Mesenchymal stem cell (in vitro differentiated cells and primary cell): ENCODE measurements at regions not wholly inside any gene's neighbourhood (a gene's known extent, or its start where the extent isn't known, plus 50 kb on each side); places are given as distances from the start of the nearest gene placed in this dataset.

Source experiments
- DNase-seq: peaks from one replicate; pipeline ENCODE4 v3.0.0-alpha.2; 2013
- H2AFZ ChIP-seq: one replicate; pipeline ENCODE4 v1.6.1; 2013; ENCODE audit warnings: low read depth, mild to moderate bottlenecking, control low read depth, inconsistent platforms, low read length, moderate library complexity
- H2AK5ac ChIP-seq: 2 replicates; pipeline ENCODE4 v1.6.1; 2013; ENCODE audit warnings: low read length, moderate library complexity, mild to moderate bottlenecking, inconsistent platforms; ENCODE audit not compliant: severe bottlenecking
- H2BK120ac ChIP-seq: one replicate; pipeline ENCODE4 v1.6.1; 2013; ENCODE audit warnings: low read depth, mild to moderate bottlenecking, inconsistent platforms, low read length, moderate library complexity
- H2BK12ac ChIP-seq, 2 experiments: one replicate each; pipeline ENCODE4 v1.6.1; 2013; ENCODE audit warnings: inconsistent platforms in 2 of 2, low read length in 2 of 2, mild to moderate bottlenecking in 2 of 2, moderate library complexity in 2 of 2, control low read depth in 1 of 2
- H2BK15ac ChIP-seq: one replicate; pipeline ENCODE4 v1.6.1; 2013; ENCODE audit warnings: mild to moderate bottlenecking, low read depth, inconsistent platforms; ENCODE audit not compliant: poor library complexity, severe bottlenecking
- H2BK5ac ChIP-seq: 2 replicates; pipeline ENCODE4 v1.6.1; 2013; ENCODE audit warnings: low read depth, mild to moderate bottlenecking, low read length, control low read depth, inconsistent platforms; ENCODE audit not compliant: poor library complexity, severe bottlenecking
- H3K14ac ChIP-seq, 2 experiments: one replicate each; pipeline ENCODE4 v1.6.1; 2013; ENCODE audit warnings: inconsistent platforms in 2 of 2, low read length in 2 of 2, control low read depth in 1 of 2, mild to moderate bottlenecking in 1 of 2, moderate library complexity in 1 of 2
- H3K18ac ChIP-seq, 2 experiments: one replicate each; pipeline ENCODE4 v1.6.1; 2013; ENCODE audit warnings: inconsistent platforms in 2 of 2, low read length in 2 of 2, control low read depth in 1 of 2, low read depth in 1 of 2, mild to moderate bottlenecking in 1 of 2
- H3K23ac ChIP-seq, 2 experiments: one replicate each; pipeline ENCODE4 v1.6.1; 2013; ENCODE audit warnings: inconsistent platforms in 2 of 2, low read length in 2 of 2, mild to moderate bottlenecking in 2 of 2, moderate library complexity in 2 of 2, control low read depth in 1 of 2
- H3K27ac ChIP-seq: 2 replicates; pipeline ENCODE4 v1.5.1; 2013; ENCODE audit warnings: mild to moderate bottlenecking, moderate library complexity, low read length, control low read depth, inconsistent platforms; ENCODE audit not compliant: poor library complexity, severe bottlenecking
- H3K27me3 ChIP-seq, 2 experiments: 2 replicates each; pipeline versions ENCODE4 v1.6.1 to v1.7.0; 2013; ENCODE audit warnings: low read length in 2 of 2, mild to moderate bottlenecking in 2 of 2, moderate library complexity in 2 of 2, control low read depth in 1 of 2, inconsistent platforms in 1 of 2; ENCODE audit not compliant: control insufficient read depth in 1 of 2, insufficient read depth in 1 of 2
- H3K36me3 ChIP-seq, 2 experiments: 2 replicates each; pipeline versions ENCODE4 v1.6.1 to v1.7.0; 2013; ENCODE audit warnings: low read length in 2 of 2, control low read depth in 1 of 2, inconsistent platforms in 1 of 2, low read depth in 1 of 2, mild to moderate bottlenecking in 1 of 2; ENCODE audit not compliant: insufficient read depth in 2 of 2, control insufficient read depth in 1 of 2
- H3K4ac ChIP-seq, 2 experiments: one replicate each; pipeline ENCODE4 v1.6.1; 2013; ENCODE audit warnings: inconsistent platforms in 2 of 2, low read length in 2 of 2, mild to moderate bottlenecking in 2 of 2, moderate library complexity in 2 of 2, control low read depth in 1 of 2, low read depth in 1 of 2
- H3K4me1 ChIP-seq: 2 replicates; pipeline ENCODE4 v1.6.1; 2013; ENCODE audit warnings: low read depth, low read length, control low read depth; ENCODE audit not compliant: control insufficient read depth, insufficient read depth
- H3K4me2 ChIP-seq: 2 replicates; pipeline ENCODE4 v1.6.1; 2013; ENCODE audit warnings: low read length, mild to moderate bottlenecking, inconsistent platforms; ENCODE audit not compliant: poor library complexity, severe bottlenecking
- H3K4me3 ChIP-seq, 2 experiments: 2 replicates each; pipeline versions ENCODE4 v1.5.1 to v1.7.0; 2013; ENCODE audit warnings: low read length in 2 of 2, mild to moderate bottlenecking in 2 of 2, control low read depth in 1 of 2, low read depth in 1 of 2; ENCODE audit not compliant: insufficient read depth in 1 of 2
- H3K79me1 ChIP-seq: replicated peaks from 2 replicates; pipeline ENCODE4 v1.6.1; 2013; ENCODE audit warnings: mild to moderate bottlenecking, control low read depth, low read length, inconsistent platforms; ENCODE audit not compliant: poor library complexity, severe bottlenecking
- H3K9ac ChIP-seq: 2 replicates; pipeline ENCODE4 v1.7.0; 2013; ENCODE audit warnings: mild to moderate bottlenecking, low read length, moderate library complexity
- H3K9me3 ChIP-seq: 2 replicates; pipeline ENCODE4 v1.7.0; 2013; ENCODE audit warnings: mild to moderate bottlenecking, low read length; ENCODE audit not compliant: control insufficient read depth
- H4K8ac ChIP-seq: one replicate; pipeline ENCODE4 v1.6.1; 2013; ENCODE audit warnings: inconsistent platforms, mild to moderate bottlenecking, low read length, moderate library complexity
- H4K91ac ChIP-seq: one replicate; pipeline ENCODE4 v1.6.1; 2013; ENCODE audit warnings: mild to moderate bottlenecking, low read length, inconsistent platforms
- WGBS: methylation state at CpG from one replicate; pipeline ENCODE4 v1.1.7; 2013; ENCODE audit warnings: mixed read lengths; 5-methylcytosine and 5-hydroxymethylcytosine counted together

DNA sequence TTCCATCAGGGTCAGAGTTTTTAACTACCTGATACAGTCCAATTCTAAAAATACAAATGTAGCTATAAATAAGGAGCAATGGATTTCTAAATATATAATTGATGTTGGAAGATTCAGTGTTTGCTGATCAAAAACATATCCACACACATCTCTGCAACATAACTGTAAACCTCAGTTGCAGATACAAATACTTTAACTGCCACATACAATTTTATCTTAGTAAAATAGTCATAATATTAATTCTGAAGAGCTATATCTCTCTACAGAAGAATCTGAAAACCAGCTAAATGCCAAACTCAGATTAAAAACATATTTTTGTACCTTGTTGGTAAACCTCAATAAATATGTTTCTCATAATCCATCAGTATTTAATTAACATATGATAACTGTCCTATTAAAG, 674.3 kb upstream of the INTU start:
- no peak for DNase-seq
- Histone ChIP-seq H2BK120ac (no peak overlapping the region), H3K14ac (no peak overlapping the region), H3K36me3 (no peaks in the 10 kb centered on the region), H3K4me3 (no peak overlapping the region), H4K91ac (no peak overlapping the region), H3K4me1 (peaks cover 2% of the 10 kb centered on the region), H4K8ac (no peak overlapping the region), H3K4ac (no peak overlapping the region), H2BK15ac (no peak overlapping the region), H3K18ac (no peak overlapping the region), H2AK5ac (no peak overlapping the region), H2AFZ (no peak overlapping the region), H3K27ac (no peak overlapping the region), H3K9ac (no peak overlapping the region), H3K4me2 (no peak overlapping the region), H3K79me1 (no peaks in the 10 kb centered on the region), H3K27me3 (no peaks in the 10 kb centered on the region), H3K9me3 (no peaks in the 10 kb centered on the region), H3K23ac (no peak overlapping the region), H2BK12ac (no peak overlapping the region), H2BK5ac (no peak overlapping the region)

DNA sequence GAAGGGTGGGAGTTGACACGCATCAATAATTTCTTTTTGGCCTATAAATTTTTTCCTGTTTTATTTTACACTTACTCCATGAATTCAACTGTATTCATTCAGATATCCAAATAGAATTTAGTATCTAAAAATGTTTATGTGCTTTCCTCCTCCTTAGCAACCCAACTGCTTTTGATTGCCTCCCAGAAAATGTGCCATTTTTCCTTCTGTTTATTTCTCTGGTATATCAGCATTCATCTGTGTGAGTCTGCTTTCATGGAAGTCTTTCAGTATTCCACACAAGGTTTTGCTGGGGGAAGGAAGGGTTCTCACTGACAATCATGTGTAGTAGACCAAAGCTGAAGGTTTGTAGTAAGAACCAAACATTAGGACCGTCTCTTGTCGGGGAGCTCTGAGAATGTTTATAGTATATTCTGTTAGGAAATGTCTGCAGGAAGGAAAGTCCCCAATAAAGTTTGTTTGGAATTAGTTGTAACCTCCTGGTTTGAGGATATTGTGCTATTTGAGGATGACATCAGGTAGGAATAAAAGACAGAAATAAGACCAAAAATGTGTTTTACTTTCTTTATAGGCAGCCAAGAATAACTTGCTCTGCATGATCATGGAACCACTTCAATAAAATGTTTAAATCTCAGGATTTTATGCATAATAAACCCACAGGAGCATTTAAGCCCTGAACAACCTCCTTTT, 673.6 kb upstream of the INTU start:
- Histone ChIP-seq H2AK5ac (no peak overlapping the region), H2BK15ac (no peak overlapping the region), H3K9ac (no peak overlapping the region), H3K79me1 (no peaks in the 10 kb centered on the region), H3K4me3 (no peak overlapping the region), H3K27ac (no peak overlapping the region), H2BK120ac (no peak overlapping the region), H3K4ac (no peak overlapping the region), H4K8ac (no peak overlapping the region), H3K4me1 (peaks cover 2% of the 10 kb centered on the region), H2AFZ (no peak overlapping the region), H3K4me2 (no peak overlapping the region), H3K23ac (no peak overlapping the region), H3K14ac (no peak overlapping the region), H3K36me3 (no peaks in the 10 kb centered on the region), H2BK5ac (no peak overlapping the region), H3K18ac (no peak overlapping the region), H4K91ac (no peak overlapping the region), H3K9me3 (no peaks in the 10 kb centered on the region), H2BK12ac (no peak overlapping the region), H3K27me3 (no peaks in the 10 kb centered on the region)
- 20% methylated on average over 2 of the region's 3 CpGs for WGBS
- DNase-seq: peak; percentile 38

DNA sequence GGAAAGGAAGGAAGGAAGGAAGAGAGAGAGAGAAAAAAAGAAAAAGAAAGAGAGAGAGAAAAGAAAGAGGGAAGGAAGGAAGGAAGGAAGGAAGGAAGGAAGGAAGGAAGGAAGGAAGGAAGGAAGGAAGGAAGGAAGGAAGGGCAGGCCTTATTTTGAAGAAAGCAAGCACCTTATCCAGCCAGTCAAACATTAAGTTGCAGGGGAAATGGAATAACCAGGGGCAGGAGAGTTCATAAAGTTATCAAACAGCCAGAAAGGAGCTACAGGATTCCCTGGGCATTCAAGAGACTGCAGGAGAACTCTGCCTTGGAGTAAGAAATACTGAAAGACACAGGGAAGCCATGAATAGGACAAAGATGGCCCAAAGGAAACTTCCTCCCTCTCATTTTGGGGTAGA, 672.0 kb upstream of the INTU start:
- H3K23ac ChIP-seq: no peak overlapping the region
- no peak overlapping the region for H2BK120ac ChIP-seq
- no peak overlapping the region for H2AK5ac ChIP-seq
- no peak overlapping the region for H3K18ac ChIP-seq
- no peaks in the 10 kb centered on the region for H3K36me3 ChIP-seq
- no peak overlapping the region for H2AFZ ChIP-seq
- H3K4me3 ChIP-seq: no peak overlapping the region
- H3K4me2 ChIP-seq: no peak overlapping the region
- DNase-seq: no peak
- H3K79me1 ChIP-seq: no peaks in the 10 kb centered on the region
- H2BK15ac ChIP-seq: no peak overlapping the region
- no peak overlapping the region for H3K4ac ChIP-seq
- peaks cover 2% of the 10 kb centered on the region for H3K4me1 ChIP-seq
- no peak overlapping the region for H4K91ac ChIP-seq
- H4K8ac ChIP-seq: no peak overlapping the region
- H2BK5ac ChIP-seq: no peak overlapping the region
- H3K27ac ChIP-seq: no peak overlapping the region
- H3K9ac ChIP-seq: no peak overlapping the region
- H3K27me3 ChIP-seq: no peaks in the 10 kb centered on the region
- no peaks in the 10 kb centered on the region for H3K9me3 ChIP-seq
- H2BK12ac ChIP-seq: no peak overlapping the region
- H3K14ac ChIP-seq: no peak overlapping the region

DNA sequence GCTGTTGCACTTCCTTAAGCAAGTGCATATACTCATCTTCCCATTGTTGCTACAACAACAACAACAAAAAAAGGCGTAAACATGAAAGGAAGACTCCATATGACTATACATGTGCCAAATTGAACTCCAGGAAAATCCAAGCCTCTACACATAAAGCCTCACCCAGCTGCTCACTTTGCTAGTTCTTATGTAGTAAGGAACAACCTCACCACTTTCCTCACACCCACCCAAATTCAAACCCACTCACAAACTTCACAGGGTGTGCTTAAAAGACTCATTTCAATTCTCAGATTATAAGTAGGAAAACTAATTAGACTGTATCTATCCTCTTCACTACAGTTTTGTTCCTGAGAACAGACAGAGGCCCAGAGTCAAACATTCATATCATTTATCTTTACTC, 671.1 kb upstream of the INTU start:
- 93% methylated on average over 1 of the region's 1 CpG for WGBS
- H3K9ac ChIP-seq: no peak overlapping the region
- H3K14ac ChIP-seq: no peak overlapping the region
- H3K27ac ChIP-seq: no peak overlapping the region
- no peaks in the 10 kb centered on the region for H3K79me1 ChIP-seq
- no peak overlapping the region for H4K8ac ChIP-seq
- H3K4me3 ChIP-seq: no peak overlapping the region
- H3K27me3 ChIP-seq: no peaks in the 10 kb centered on the region
- H2BK12ac ChIP-seq: no peak overlapping the region
- H3K9me3 ChIP-seq: no peaks in the 10 kb centered on the region
- no peak overlapping the region for H3K4me2 ChIP-seq
- no peak overlapping the region for H2AFZ ChIP-seq
- H2BK5ac ChIP-seq: no peak overlapping the region
- H3K23ac ChIP-seq: no peak overlapping the region
- H4K91ac ChIP-seq: no peak overlapping the region
- no peak overlapping the region for H3K18ac ChIP-seq
- no peak overlapping the region for H2AK5ac ChIP-seq
- H3K4me1 ChIP-seq: no peaks in the 10 kb centered on the region
- H2BK120ac ChIP-seq: no peak overlapping the region
- H3K4ac ChIP-seq: no peak overlapping the region
- DNase-seq: no peak
- H3K36me3 ChIP-seq: no peaks in the 10 kb centered on the region
- H2BK15ac ChIP-seq: no peak overlapping the region
